B cell (primary cell): ENCODE measurements at regions not wholly inside any gene's neighbourhood (a gene's known extent, or its start where the extent isn't known, plus 50 kb on each side); places are given as distances from the start of the nearest gene placed in this dataset.
"Not testable (repeated sequence)": the region's sequence is repeated elsewhere in the genome, so short reads cannot be mapped to it uniquely, and the experiment has no call there.

Source experiments
- ATAC-seq: fragments of 200-7000 bp; cut with Tn5 transposase; one replicate; pipeline ENCODE4 v1.10.0; 2021; ENCODE audit warnings: low read depth, mild to moderate bottlenecking, moderate number of reproducible peaks, moderate library complexity
- CTCF ChIA-PET: fragments of 350-600 bp; sonication (Branson Sonifier 250); formaldehyde crosslinking; loops from one replicate; lab custom pipeline; 2021; ENCODE audit warnings: antibody characterized with exemption, inconsistent platforms; lab: Charles Lee
- POLR2A ChIA-PET: fragments of 350-600 bp; sonication (Branson Sonifier 250); formaldehyde crosslinking; loops from one replicate; lab custom pipeline; 2021; ENCODE audit warnings: antibody characterized with exemption; lab: Charles Lee
- DNase-seq: peaks from one replicate; pipeline ENCODE4 v3.0.0; 2013
- H2AFZ ChIP-seq: 2 replicates; pipeline ENCODE4 v1.6.1; 2012; ENCODE audit warnings: mild to moderate bottlenecking, low read depth, low read length; ENCODE audit not compliant: insufficient read depth, poor library complexity, severe bottlenecking
- H3K27ac ChIP-seq, 2 donors: 1 replicate in 1 of 2; 2 replicates in 1 of 2; pipeline ENCODE4 v1.5.1; 2012 to 2013; ENCODE audit warnings: low read length in 2 of 2, mild to moderate bottlenecking in 2 of 2, moderate library complexity in 1 of 2
- H3K27me3 ChIP-seq, 4 experiments: fragments of 200-600 bp in 1 of 4; sonication (generic) in 1 of 4; replicated peaks in 1 of 4; 1 replicate in 2 of 4; 2 replicates in 2 of 4; pipeline versions ENCODE4 v1.6.1 to v1.7.0; 2013 to 2016; ENCODE audit warnings: low read length in 3 of 4, mild to moderate bottlenecking in 2 of 4, mixed read lengths in 1 of 4, moderate library complexity in 1 of 4; ENCODE audit not compliant: insufficient read depth in 4 of 4, control insufficient read depth in 3 of 4; ENCODE audit errors: control extremely low read depth in 1 of 4
- H3K36me3 ChIP-seq, 2 experiments: replicated peaks in 1 of 2; 1 replicate in 1 of 2; 2 replicates in 1 of 2; pipeline versions ENCODE4 v1.6.1 to v1.7.1; 2013; ENCODE audit warnings: low read length in 1 of 2; ENCODE audit not compliant: insufficient read depth in 2 of 2, control insufficient read depth in 1 of 2; ENCODE audit errors: control extremely low read depth in 1 of 2, extremely low read depth in 1 of 2
- H3K4me1 ChIP-seq, 2 donors: fragments of 200-600 bp in 1 of 2; sonication (generic) in 1 of 2; 1 replicate in 1 of 2; 2 replicates in 1 of 2; pipeline versions ENCODE4 v1.5.1 to v1.6.1; 2013 to 2017; ENCODE audit warnings: low read length in 2 of 2; ENCODE audit not compliant: control insufficient read depth in 2 of 2, insufficient read depth in 2 of 2
- H3K4me2 ChIP-seq: replicated peaks from 2 replicates; pipeline ENCODE3; 2012; ENCODE audit warnings: mild to moderate bottlenecking, low read depth, low read length; ENCODE audit not compliant: poor library complexity, severe bottlenecking
- H3K4me3 ChIP-seq, 5 experiments: fragments of 200-600 bp in 1 of 5; sonication (generic) in 1 of 5; 1 replicate in 3 of 5; 2 replicates in 2 of 5; pipeline versions ENCODE4 v1.5.1 to v1.7.0; 2011 to 2016; ENCODE audit warnings: low read length in 4 of 5, mild to moderate bottlenecking in 4 of 5, low read depth in 2 of 5, control low read depth in 1 of 5, moderate library complexity in 1 of 5; ENCODE audit not compliant: insufficient read depth in 1 of 5; ENCODE audit errors: control extremely low read depth in 1 of 5, extremely low read depth in 1 of 5
- H3K79me2 ChIP-seq: fragments of 200-600 bp; sonication (generic); one replicate; pipeline ENCODE4 v1.6.0; 2016; ENCODE audit warnings: low read length; ENCODE audit not compliant: control insufficient read depth, insufficient read depth
- H3K9ac ChIP-seq: fragments of 200-600 bp; sonication (generic); 2 replicates; pipeline ENCODE4 v1.6.1; 2017; ENCODE audit warnings: mild to moderate bottlenecking, low read length, moderate library complexity
- H3K9me3 ChIP-seq, 3 donors: one replicate each; pipeline versions ENCODE4 v1.6.1 to v1.7.1; 2013; ENCODE audit warnings: low read length in 2 of 3; ENCODE audit not compliant: control insufficient read depth in 2 of 3, insufficient read depth in 1 of 3; ENCODE audit errors: control extremely low read depth in 1 of 3
- H4K20me1 ChIP-seq: 2 replicates; pipeline ENCODE4 v1.6.0; 2012; ENCODE audit warnings: mild to moderate bottlenecking, low read length; ENCODE audit not compliant: insufficient read depth, control insufficient read depth, poor library complexity, severe bottlenecking
- H3K27ac Mint-ChIP-seq: one replicate; pipeline ENCODE4 v1.8.0; 2021; ENCODE audit warnings: mixed read lengths
- H3K27me3 Mint-ChIP-seq: one replicate; pipeline ENCODE4 v1.8.0; 2021; ENCODE audit warnings: mixed read lengths
- H3K4me1 Mint-ChIP-seq: one replicate; pipeline ENCODE4 v1.8.0; 2021; ENCODE audit warnings: mixed read lengths
- H3K4me3 Mint-ChIP-seq: one replicate; pipeline ENCODE4 v1.8.0; 2021; ENCODE audit warnings: mixed read lengths
- H3K9me3 Mint-ChIP-seq: one replicate; pipeline ENCODE4 v1.8.0; 2022; ENCODE audit warnings: mixed read lengths; ENCODE audit not compliant: insufficient read depth
- EZH2 ChIP-seq: IDR thresholded peaks from 2 replicates; pipeline ENCODE4 v1.6.1; 2012; ENCODE audit warnings: borderline replicate concordance, low read depth, mild to moderate bottlenecking, moderate library complexity, low read length; ENCODE audit not compliant: insufficient read depth, poor library complexity, severe bottlenecking
- WGBS: methylation state at CpG from one replicate; pipeline ENCODE4 v1.1.5; 2013; ENCODE audit warnings: missing lambda C conversion rate; ENCODE audit not compliant: insufficient coverage; 5-methylcytosine and 5-hydroxymethylcytosine counted together
- intact Hi-C: fragments of 100-400 bp; cut with micrococcal nuclease; formaldehyde crosslinking; loops from one replicate; pipeline ENCODE4 v1.10.0; 2022
- TF ChIP-seq, protein P1 (sequence below): fragments of 200-600 bp; IDR thresholded peaks from one replicate; pipeline ENCODE4 v1.8.0; 2022; ENCODE audit warnings: antibody characterized with exemption, mild to moderate bottlenecking

DNA sequence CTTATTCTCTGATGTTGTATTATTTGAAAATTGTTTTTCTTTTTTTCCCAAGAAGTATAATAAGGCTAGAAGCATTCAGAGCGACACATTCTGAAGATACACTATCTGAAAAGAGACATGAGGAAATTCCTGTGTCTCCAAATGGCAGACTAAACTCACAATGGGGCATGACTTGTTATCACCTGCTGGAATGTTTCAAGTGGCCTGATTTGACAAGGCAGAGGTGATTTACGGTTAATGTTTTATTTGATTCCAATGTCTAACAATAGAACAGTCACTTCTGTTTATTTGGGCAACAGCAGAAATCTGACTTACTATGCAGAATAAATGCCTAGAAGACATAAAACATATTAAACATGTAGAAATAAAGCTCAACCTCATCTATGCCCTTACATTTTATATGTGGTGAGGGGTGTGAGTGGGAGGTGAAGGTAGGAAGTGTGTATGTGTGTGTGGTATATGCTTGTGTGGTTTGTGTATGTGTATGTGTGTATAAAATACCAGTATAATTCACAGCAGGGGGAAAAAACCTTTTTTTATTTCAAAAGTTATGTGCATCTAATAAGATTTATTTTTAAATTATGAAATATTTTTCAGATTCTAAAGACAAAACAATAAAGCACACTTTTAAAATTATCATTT lies 1051.7 kb downstream of the ROBO2 start:
- Histone ChIP-seq H3K4me1 (no peaks in the 10 kb centered on the region), H3K79me2 (no peaks in the 10 kb centered on the region), H3K9ac (no peak overlapping the region), H3K27ac (no peak overlapping the region), H3K27me3 (no peaks in the 10 kb centered on the region), H3K36me3 (no peaks in the 10 kb centered on the region), H2AFZ (no peak overlapping the region), H4K20me1 (no peaks in the 10 kb centered on the region), H3K4me2 (no peak overlapping the region), H3K4me3 (no peak overlapping the region), H3K9me3 (peaks cover 0 to 3% (median 0%) of the 10 kb centered on the region in 3 donors)
- ChIA-PET POLR2A (no interaction called here), CTCF (no interaction called here)
- no peak for TF ChIP-seq EZH2
- TF ChIP-seq, protein P1, sequence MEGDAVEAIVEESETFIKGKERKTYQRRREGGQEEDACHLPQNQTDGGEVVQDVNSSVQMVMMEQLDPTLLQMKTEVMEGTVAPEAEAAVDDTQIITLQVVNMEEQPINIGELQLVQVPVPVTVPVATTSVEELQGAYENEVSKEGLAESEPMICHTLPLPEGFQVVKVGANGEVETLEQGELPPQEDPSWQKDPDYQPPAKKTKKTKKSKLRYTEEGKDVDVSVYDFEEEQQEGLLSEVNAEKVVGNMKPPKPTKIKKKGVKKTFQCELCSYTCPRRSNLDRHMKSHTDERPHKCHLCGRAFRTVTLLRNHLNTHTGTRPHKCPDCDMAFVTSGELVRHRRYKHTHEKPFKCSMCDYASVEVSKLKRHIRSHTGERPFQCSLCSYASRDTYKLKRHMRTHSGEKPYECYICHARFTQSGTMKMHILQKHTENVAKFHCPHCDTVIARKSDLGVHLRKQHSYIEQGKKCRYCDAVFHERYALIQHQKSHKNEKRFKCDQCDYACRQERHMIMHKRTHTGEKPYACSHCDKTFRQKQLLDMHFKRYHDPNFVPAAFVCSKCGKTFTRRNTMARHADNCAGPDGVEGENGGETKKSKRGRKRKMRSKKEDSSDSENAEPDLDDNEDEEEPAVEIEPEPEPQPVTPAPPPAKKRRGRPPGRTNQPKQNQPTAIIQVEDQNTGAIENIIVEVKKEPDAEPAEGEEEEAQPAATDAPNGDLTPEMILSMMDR = no peak
- intact Hi-C loops = no loop called here
- H3K4me3 Mint-ChIP-seq = no peak overlapping the region
- no peaks in the 10 kb centered on the region for H3K4me1 Mint-ChIP-seq
- H3K27me3 Mint-ChIP-seq = no peaks in the 10 kb centered on the region
- peaks cover 6% of the 10 kb centered on the region for H3K9me3 Mint-ChIP-seq
- DNase-seq (no peak), ATAC-seq (no peak)
- WGBS = no CpG with 5 or more reads among the region's 2 CpGs
- H3K27ac Mint-ChIP-seq = no peak overlapping the region

DNA sequence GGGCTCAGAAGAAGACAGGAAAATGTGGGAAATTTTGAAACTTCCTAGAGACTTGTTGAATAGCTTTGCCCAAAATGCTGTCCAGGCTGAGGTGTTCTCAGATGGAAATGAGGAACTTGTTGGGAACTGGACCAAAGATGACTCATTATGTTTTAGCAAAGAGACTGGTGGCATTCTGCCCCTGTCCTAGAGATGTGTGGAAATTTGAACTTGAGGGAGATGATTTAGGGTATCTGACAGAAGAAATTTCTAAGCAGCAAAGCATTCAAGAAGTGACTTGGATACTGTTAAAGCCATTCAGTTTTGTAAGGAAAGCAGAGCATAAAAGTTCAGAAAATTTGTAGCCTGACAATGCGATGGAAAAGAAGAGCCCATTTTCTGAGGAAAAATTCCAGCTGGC lies 1052.7 kb downstream of the ROBO2 start:
- H2AFZ ChIP-seq, DNase-seq, H3K27ac Mint-ChIP-seq, H3K9me3 Mint-ChIP-seq, H3K4me3 ChIP-seq, POLR2A ChIA-PET, H3K4me1 Mint-ChIP-seq, H3K36me3 ChIP-seq, H3K4me3 Mint-ChIP-seq, H3K9me3 ChIP-seq, H3K27me3 Mint-ChIP-seq, H3K27ac ChIP-seq, H3K79me2 ChIP-seq, H3K4me1 ChIP-seq, H3K4me2 ChIP-seq, H3K9ac ChIP-seq, CTCF ChIA-PET, intact Hi-C loops, H4K20me1 ChIP-seq, H3K27me3 ChIP-seq, ATAC-seq: not testable (repeated sequence)
- 100% methylated on average over 1 of the region's 1 CpG for WGBS
